Neural progenitor cell (in vitro differentiated cells): ENCODE measurements at regions not wholly inside any gene's neighbourhood (a gene's known extent, or its start where the extent isn't known, plus 50 kb on each side); places are given as distances from the start of the nearest gene placed in this dataset.

ENCODE experiments used
- EZH2 ChIP-seq: fragments of 200-600 bp; sonication (generic); IDR thresholded peaks from 2 replicates; pipeline ENCODE4 v1.6.1; 2017; ENCODE audit warnings: antibody characterized with exemption, mild to moderate bottlenecking, moderate library complexity
- TF ChIP-seq, protein P1 (sequence below): fragments of 200-600 bp; sonication (generic); IDR thresholded peaks from 2 replicates; pipeline ENCODE4 v1.5.1; 2017; ENCODE audit warnings: antibody characterized with exemption, mild to moderate bottlenecking

DNA sequence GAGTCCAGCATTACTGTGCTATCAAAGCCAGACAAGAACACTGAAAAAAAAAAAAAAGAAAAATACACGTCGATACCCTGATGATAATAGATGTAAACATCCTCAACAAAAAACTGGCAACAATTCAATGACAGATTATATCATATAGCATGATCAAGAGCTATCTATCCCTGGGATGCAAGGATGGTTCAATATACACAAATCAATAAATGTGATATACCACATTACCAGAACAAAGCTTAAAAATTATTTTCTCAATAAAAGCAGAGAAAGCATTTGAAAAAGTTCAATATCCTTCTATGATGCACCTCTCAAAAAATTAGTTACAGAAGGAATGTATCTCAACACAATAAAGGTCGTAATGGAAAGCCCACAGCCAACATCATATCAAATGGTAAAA lies 332.8 kb upstream of the MMADHC start:
- TF ChIP-seq, protein P1, sequence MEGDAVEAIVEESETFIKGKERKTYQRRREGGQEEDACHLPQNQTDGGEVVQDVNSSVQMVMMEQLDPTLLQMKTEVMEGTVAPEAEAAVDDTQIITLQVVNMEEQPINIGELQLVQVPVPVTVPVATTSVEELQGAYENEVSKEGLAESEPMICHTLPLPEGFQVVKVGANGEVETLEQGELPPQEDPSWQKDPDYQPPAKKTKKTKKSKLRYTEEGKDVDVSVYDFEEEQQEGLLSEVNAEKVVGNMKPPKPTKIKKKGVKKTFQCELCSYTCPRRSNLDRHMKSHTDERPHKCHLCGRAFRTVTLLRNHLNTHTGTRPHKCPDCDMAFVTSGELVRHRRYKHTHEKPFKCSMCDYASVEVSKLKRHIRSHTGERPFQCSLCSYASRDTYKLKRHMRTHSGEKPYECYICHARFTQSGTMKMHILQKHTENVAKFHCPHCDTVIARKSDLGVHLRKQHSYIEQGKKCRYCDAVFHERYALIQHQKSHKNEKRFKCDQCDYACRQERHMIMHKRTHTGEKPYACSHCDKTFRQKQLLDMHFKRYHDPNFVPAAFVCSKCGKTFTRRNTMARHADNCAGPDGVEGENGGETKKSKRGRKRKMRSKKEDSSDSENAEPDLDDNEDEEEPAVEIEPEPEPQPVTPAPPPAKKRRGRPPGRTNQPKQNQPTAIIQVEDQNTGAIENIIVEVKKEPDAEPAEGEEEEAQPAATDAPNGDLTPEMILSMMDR = no peak
- TF ChIP-seq EZH2 = no peak
